HG03469 (cell line): ENCODE measurements at regions not wholly inside any gene's neighbourhood (a gene's known extent, or its start where the extent isn't known, plus 50 kb on each side); places are given as distances from the start of the nearest gene placed in this dataset.

Experiments
- ATAC-seq: cut with Tn5 transposase; IDR thresholded peaks from one replicate; pipeline ENCODE4 v1.9.1; 2021; ENCODE audit warnings: mild to moderate bottlenecking, moderate library complexity, moderate number of reproducible peaks; ENCODE audit not compliant: unreplicated experiment

DNA sequence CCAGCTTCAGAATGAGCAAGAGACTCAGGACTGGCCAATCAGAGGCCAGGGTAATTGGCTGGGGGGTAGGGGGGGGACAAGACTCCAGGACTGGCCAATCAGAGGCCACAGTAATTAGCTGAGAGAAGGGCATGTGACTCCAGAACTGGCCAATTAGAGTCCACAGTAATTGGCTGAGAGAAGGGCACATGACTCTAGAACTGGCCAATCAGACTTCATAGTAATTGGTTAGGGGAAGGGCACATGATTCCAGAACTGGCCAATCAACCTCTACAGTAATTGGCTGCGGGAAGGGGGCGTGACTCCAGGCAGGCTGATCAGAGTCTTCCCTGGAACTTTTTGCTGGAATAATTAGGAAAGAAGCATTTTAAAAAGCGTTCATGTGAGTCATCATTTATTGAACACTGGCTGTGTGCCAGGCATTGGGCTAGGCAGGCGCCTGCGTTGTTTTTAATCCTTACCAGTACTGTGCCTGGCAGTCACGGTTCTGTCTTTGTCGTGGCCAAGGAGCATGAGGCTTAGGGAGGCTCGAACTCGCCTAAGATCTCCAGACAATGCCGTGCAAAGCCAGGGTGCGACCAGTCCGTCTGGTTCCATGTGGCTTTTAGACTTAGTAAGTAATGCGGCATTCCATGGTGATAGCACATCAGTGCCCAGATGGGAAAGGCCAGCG, 508.1 kb downstream of the TBC1D22A start:
- no peak for ATAC-seq

DNA sequence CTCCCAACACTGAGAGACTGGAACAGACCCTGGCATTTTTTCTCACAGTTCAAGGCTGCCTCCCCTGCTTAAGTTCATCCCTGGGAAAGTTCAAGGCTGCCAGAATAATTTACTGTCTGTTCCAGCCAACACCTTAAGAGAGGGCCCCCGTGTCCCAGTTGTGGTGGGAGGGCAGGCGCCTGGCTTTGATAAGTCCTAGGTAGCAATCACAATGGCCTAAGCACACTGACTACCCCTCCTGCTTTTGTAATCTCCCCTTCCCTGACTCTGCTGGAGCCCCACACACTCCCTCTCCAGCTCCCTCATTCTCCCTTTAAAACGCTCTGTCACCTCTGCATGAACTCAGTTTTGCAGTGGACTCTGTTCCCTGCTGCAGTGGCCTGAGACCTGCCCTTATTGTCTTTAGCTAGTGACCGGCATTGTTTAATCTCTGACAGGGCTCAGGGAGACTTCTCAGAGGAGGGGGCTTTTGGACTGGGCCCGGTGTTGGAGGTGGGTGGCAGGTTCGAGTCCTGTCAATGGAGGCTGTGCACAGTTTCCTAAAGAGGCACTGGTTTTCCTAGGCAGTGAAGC, 507.2 kb downstream of the TBC1D22A start:
- ATAC-seq, result no peak

DNA sequence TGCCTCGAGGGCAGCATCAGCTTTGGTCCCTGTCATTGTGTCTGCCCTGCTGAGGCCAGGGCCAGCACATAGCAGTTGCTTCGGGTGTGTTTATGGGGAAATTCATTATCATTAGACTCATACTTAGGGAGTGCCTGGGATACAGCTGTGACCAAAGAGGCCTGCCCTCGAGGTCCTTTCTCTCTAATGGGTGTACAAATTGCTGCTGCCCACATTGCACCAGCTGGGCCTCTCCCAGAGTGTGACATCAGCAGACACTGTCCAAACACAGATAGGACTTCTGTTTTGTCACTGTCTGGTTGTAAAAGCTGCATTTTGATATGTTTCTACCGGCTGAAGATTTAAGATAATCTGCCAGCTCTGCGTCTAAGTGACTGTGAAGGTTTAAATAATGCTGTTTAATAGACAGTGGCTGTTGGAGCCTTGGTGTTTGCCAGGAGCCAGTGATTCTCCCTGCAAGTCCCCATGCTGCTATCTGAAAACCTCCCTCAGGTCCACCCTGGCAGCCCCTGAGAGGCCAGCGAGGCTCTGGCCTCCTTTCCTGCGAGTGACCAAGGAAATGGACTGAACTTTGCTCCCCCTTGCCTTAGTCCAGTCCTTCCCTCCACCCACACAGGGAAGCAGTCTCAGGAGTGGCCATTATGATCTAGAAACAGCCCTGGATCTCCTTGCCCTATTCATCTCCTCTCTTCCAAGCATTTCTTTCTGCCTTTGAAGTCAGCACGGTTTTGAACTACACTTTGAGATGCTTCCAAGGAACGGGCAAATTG, 505.2 kb downstream of the TBC1D22A start:
- no peak for ATAC-seq

DNA sequence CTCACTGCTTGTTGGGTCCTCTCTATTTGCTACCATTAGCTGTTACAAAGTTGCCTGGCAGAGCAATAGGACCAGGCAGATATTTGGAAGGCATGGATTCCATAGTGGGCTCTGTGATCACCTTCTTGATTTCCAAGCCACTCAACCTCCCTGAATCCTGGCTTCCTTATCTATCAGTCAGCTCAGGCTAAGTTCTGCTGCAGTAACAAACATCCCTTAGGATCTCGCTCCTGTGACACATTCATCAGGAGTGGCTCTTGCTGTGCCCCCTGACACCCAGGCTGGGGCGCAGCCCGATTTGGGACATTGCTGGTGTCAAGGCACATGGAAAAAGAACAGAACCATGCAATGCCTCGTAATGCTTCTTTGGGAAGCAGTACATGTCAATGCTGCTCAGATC, 503.9 kb downstream of the TBC1D22A start:
- no peak for ATAC-seq

- ATAC-seq, result no peak
Measured at GRCh38 chr22:47260551-47260950, 498.1 kb downstream of the TBC1D22A start.

DNA sequence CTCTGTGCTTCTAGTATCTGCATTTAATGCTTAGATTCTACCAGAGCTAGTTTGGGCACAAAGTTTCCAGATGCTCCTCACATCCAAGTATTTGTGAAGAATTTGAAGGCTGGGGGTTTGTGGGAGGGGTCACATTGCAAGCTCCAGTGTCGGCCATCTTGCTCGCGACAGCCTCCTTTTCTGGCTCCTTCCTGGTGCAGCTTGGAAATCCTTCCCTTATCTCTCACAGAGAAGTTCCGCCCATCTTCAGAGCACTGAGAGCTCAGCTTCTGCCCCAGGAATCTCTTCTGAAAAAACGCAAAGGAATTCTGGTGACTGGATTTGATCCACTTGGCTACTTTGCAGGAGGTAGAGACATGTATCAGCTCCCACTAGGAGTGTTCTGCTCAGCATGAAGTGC, 497.5 kb downstream of the TBC1D22A start:
- ATAC-seq, result no peak

GRCh38 chr22:47259049-47259448, 496.6 kb downstream of the TBC1D22A start:
- ATAC-seq, result no peak

- no peak for ATAC-seq
Measured at GRCh38 chr22:47257976-47258375, 495.5 kb downstream of the TBC1D22A start.

DNA sequence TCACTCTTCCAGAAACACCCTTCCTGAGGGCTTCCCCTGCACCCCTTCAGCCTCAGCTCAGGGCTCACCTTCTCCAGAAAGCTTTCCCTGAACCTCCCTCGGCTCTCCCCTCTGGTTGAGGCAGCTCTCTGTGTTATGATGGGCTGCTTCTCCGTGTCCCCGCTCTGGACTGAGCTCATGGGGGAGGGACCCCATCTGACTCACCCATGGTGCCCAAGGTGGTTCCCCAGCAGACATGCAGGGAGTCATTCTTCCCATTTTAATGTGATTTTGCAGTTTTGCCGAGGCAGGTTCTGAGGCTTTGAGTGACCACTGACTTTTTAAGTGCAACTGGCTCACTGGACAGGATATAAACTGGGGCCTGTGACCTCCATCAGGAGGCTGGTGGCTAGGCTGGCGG, 495.1 kb downstream of the TBC1D22A start:
- ATAC-seq, result no peak

DNA sequence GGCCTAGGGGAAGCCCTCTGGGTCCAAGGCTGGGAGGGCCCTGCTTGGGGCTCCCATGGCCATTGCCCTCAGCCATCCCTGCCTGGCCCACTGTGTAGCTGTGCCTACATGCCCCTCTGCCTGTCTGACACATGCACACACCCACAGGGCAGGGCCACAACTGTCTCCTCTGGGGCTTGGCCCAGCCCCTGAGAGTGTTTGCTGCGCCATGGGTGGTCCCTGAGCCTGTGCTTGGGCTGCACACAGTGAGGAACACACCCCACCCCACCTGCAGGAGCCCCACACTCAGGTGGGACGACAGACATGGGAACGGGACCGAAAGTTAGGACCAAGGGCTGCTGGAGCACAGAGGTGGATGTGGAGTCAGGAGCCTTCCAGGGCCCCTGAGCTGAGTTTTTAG, 489.5 kb downstream of the TBC1D22A start:
- ATAC-seq, result no peak

GRCh38 chr22:47250995-47251765, 488.7 kb downstream of the TBC1D22A start:
- ATAC-seq, result no peak

DNA sequence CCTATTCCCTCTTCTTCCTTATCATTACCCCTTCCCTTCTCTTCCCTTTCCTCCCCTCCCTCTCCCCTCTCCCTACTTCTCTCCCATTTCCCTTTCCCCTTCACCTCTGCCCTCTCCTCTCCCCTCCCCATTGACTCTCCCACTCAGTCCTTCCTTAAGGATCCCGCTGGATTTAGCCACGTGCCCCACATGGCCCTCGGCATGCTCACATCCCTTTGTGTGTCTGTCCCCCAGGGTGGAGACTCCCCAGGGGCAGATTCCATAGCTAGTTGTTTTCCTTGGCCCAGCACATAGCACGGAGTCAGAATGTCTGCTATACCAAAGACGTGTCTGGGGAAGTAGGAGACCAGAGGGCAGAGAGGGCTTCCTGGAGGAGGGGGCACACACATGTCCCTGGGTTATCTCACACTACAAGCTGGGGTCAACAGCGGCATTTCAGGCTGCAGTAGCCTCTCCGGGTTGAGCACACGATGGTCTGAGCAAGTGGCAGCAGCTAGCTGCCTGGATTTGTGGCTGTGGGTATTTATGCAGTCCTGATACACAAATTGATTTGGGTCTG, 487.0 kb downstream of the TBC1D22A start:
- ATAC-seq, result no peak

GRCh38 chr22:47248925-47249324, 486.5 kb downstream of the TBC1D22A start:
- ATAC-seq, result no peak

DNA sequence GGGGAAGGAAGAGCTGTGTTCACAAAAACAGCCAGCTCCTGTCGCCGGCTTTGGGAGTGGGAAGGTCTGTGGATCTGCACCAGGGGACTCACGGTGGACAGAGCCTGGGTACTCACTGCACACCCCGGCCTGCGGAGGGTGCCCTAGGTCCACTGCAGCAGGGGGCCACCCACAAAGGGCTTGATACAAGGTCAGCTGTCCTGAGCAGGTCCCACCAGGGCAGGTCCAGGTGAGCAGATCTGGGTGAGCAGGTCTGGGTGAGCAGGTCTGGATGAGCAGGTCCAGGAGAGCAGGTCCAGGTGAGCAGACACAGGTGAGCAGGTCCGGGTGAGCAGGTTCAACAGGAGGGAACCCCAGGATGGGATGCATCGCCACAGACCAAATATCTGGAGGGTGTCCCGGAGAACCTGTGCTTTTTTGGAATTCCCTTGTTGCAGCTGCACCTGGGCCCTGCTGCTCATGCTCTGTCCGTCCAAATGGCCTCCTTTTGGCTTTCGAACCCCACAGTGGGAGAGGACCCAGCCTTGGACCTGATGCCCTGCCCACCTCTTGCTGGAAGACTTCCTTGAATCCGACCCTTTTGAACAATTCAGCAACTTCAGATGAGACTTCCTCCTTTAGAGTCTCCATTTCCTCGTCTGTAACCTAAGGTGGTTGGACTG, 485.3 kb downstream of the TBC1D22A start:
- no peak for ATAC-seq

- no peak for ATAC-seq
Measured at GRCh38 chr22:47245786-47246185, 483.3 kb downstream of the TBC1D22A start.

- no peak for ATAC-seq
Measured at GRCh38 chr22:47245286-47245685, 482.8 kb downstream of the TBC1D22A start.

DNA sequence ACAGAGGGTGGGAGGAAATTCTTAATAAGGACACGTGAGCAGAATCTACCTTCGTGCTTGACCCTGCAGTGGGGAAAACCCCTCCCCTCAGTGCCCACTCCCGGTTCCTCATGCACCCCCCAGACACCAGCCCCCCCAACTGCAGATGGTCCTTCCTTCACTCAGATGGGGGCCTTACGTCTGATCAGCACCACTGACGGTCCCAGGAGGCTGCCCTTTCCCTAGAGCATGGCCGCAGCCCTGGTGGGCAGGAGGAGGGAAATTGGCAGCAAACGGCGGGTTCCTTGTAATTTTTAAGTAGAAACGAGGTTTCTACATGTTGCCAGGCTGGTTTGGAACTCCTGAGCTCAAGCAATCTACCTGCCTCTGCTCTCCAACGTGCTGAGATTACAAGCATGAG, 477.7 kb downstream of the TBC1D22A start:
- ATAC-seq, result no peak

GRCh38 chr22:47239474-47239860, 477.0 kb downstream of the TBC1D22A start:
- ATAC-seq, result no peak

DNA sequence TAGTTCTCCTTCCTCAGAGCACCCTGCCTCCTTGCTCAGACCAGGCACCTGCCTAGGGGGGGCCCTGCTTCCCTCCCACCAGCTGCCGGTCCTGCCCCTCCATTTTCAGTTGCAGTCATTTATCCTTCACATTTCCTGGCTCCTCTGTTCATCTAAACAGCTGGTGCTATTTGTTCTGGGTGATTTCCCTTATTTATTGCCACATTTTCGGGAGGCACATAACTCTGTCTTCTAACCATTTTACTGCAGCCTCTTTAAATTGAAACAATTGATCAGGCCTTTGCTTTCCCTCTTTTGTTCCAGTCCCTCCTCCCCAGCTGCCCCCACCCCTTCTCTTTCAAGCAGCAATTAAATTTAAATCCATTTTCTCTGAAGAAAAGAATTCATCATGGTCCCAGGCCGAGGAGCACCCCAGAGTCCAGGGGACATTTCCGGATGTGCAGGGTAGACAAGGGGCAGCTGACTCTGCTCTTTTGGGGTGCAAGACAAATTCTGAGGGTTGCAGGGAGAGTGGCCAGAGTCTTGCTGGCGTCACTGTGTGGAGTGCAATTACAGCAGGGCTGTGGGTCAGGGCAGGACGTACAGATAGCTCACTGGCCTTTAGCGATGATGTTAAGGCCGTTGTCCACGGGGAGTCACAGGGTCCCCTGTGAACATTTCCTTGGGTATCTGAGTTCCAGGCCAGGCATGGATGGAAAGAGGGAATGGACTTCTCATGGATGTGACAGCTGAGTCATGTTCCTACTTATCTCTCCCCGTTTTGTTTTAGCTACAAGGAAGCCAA, 476.4 kb downstream of the TBC1D22A start:
- ATAC-seq, result no peak
